ENCODE measurements at regions not wholly inside any gene's neighbourhood (a gene's known extent, or its start where the extent isn't known, plus 50 kb on each side); places are given as distances from the start of the nearest gene placed in this dataset.

- intact Hi-C loops (cut with micrococcal nuclease) = no loop called here
- Mint-ChIP-seq H3K27ac (no peak overlapping the region), H3K4me3 (no peak overlapping the region), H3K4me1 (no peaks in the 10 kb centered on the region), H3K36me3 (no peaks in the 10 kb centered on the region), H3K27me3 (ENCODE audit: low read depth in 3 of 3) (peaks cover 0 to 2% (median 0%) of the 10 kb centered on the region in 3 donors), H3K9me3 (peaks cover 0 to 6% (median 0%) of the 10 kb centered on the region in 7 donors)
- no peak for DNase-seq
- no peak overlapping the region for H3K9ac ChIP-seq (ENCODE audit: insufficient read depth, low read length, poor library complexity, severe bottlenecking)
- H3K27ac ChIP-seq (ENCODE audit: low read depth in 1 of 2, low read length in 2 of 2) = no peak overlapping the region
- peaks cover 0 to 4% of the 10 kb centered on the region in 2 donors for H3K9me3 ChIP-seq (replicated peaks in 1 of 2; ENCODE audit: control insufficient read depth in 1 of 2, insufficient read depth in 1 of 2, low read length in 2 of 2)
- no peak overlapping the region for H3K4me3 ChIP-seq (replicated peaks in 1 of 3; ENCODE audit: low read depth in 2 of 3, low read length in 3 of 3)
- H3K36me3 ChIP-seq (replicated peaks in 1 of 2; ENCODE audit: control insufficient read depth in 1 of 2, insufficient read depth in 2 of 2, low read length in 2 of 2) = no peaks in the 10 kb centered on the region
- H3K79me2 ChIP-seq (ENCODE audit: insufficient read depth, low read length) = no peaks in the 10 kb centered on the region
- no CpG with 5 or more reads among the region's 1 CpG for WGBS (ENCODE audit: insufficient coverage)
- H3K27me3 ChIP-seq (ENCODE audit: control insufficient read depth in 2 of 2, insufficient read depth in 2 of 2, low read length in 2 of 2) = no peaks in the 10 kb centered on the region
- no peak overlapping the region for H2AFZ ChIP-seq (ENCODE audit: insufficient read depth, low read depth, low read length, poor library complexity, severe bottlenecking)
- no peak for TF ChIP-seq CTCF (IDR thresholded peaks at IDR 0.05)
- H3K4me1 ChIP-seq (ENCODE audit: control insufficient read depth in 1 of 2, insufficient read depth in 2 of 2, low read length in 2 of 2) = no peaks in the 10 kb centered on the region
- H3K4me2 ChIP-seq (replicated peaks; ENCODE audit: extremely low read depth, low read length, poor library complexity, severe bottlenecking) = no peak overlapping the region
- H4K20me1 ChIP-seq (ENCODE audit: insufficient read depth, low read length) = no peaks in the 10 kb centered on the region
Measured at GRCh38 chr11:97890466-97890865, 1130.3 kb upstream of the CNTN5 start.

DNA sequence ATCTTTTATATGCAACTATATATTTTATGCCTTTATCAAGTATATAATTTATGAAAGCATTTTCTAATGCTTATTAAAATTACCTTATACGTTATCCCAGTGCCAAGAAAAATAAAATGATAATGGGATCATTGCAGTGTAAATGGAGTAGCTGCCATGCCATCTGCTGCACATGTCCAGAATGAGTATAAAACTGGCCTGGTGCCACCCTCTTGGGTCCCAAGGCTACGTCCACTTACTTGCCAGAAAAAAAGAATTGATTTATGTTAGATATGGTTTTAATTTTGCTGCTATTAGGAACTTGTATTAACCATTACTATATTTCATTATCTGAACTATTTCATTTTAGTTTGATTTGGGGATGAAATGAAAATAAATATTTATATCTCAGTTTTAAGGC lies 1127.1 kb upstream of the CNTN5 start:
- Mint-ChIP-seq H3K27me3 (ENCODE audit: low read depth in 3 of 3) (peaks cover 0 to 2% (median 0%) of the 10 kb centered on the region in 3 donors), H3K4me3 (no peak overlapping the region), H3K4me1 (no peaks in the 10 kb centered on the region), H3K36me3 (no peaks in the 10 kb centered on the region), H3K27ac (peak overlapping the region in 1 of 7 donors; percentile 50), H3K9me3 (peaks cover 0 to 6% (median 1%) of the 10 kb centered on the region in 7 donors)
- no peak for TF ChIP-seq CTCF (IDR thresholded peaks at IDR 0.05)
- DNase-seq = no peak
- Histone ChIP-seq H3K27ac (ENCODE audit: low read depth in 1 of 2, low read length in 2 of 2) (no peak overlapping the region), H4K20me1 (ENCODE audit: insufficient read depth, low read length) (no peaks in the 10 kb centered on the region), H3K79me2 (ENCODE audit: insufficient read depth, low read length) (no peaks in the 10 kb centered on the region), H3K4me2 (replicated peaks; ENCODE audit: extremely low read depth, low read length, poor library complexity, severe bottlenecking) (no peak overlapping the region), H2AFZ (ENCODE audit: insufficient read depth, low read depth, low read length, poor library complexity, severe bottlenecking) (no peak overlapping the region), H3K9me3 (replicated peaks in 1 of 2; ENCODE audit: control insufficient read depth in 1 of 2, insufficient read depth in 1 of 2, low read length in 2 of 2) (peaks cover 0 to 7% of the 10 kb centered on the region in 2 donors), H3K36me3 (replicated peaks in 1 of 2; ENCODE audit: control insufficient read depth in 1 of 2, insufficient read depth in 2 of 2, low read length in 2 of 2) (no peaks in the 10 kb centered on the region), H3K27me3 (ENCODE audit: control insufficient read depth in 2 of 2, insufficient read depth in 2 of 2, low read length in 2 of 2) (no peaks in the 10 kb centered on the region), H3K4me1 (ENCODE audit: control insufficient read depth in 1 of 2, insufficient read depth in 2 of 2, low read length in 2 of 2) (no peaks in the 10 kb centered on the region), H3K4me3 (replicated peaks in 1 of 3; ENCODE audit: low read depth in 2 of 3, low read length in 3 of 3) (no peak overlapping the region), H3K9ac (ENCODE audit: insufficient read depth, low read length, poor library complexity, severe bottlenecking) (no peak overlapping the region)
- intact Hi-C loops (cut with micrococcal nuclease) = no loop called here
- WGBS (ENCODE audit: insufficient coverage) = no CpG with 5 or more reads among the region's 2 CpGs

All from CD14-positive monocyte (primary cell).